ENCODE measurements at regions not wholly inside any gene's neighbourhood (a gene's known extent, or its start where the extent isn't known, plus 50 kb on each side); places are given as distances from the start of the nearest gene placed in this dataset.
"Not testable (repeated sequence)": the region's sequence is repeated elsewhere in the genome, so short reads cannot be mapped to it uniquely, and the experiment has no call there.

DNA sequence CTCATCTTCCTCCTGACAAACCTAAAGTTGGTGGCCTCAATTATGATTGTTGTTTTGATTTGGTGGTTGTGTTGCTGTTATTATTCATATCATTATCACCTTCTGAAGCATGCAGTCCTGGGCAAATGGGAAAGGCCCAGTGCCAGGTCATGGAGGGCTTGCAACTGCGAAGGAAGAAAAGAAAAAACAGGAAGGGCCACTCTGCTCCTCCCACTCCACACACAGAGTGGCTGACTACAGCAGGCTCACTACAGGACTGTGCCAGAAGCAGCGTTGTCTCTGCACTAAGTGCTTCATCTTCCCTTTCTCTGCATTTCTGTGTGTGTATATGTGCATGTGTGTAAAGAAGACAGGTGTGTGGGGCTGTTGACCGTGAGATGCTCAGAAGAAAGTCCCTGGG, 231.9 kb downstream of the ANKRD30B start:
- Histone ChIP-seq H3K36me3 (ENCODE audit: insufficient read depth, low read length) (no peaks in the 10 kb centered on the region), H3K9me2 (replicated peaks; ENCODE audit: low read depth, low read length) (no peaks in the 10 kb centered on the region), H2AFZ (ENCODE audit: low read length) (no peak overlapping the region), H3K27me3 (ENCODE audit: insufficient read depth, low read length, poor library complexity, severe bottlenecking) (no peaks in the 10 kb centered on the region), H3K4me3 (ENCODE audit: low read length, poor library complexity, severe bottlenecking) (no peak overlapping the region), H3K9me3 (ENCODE audit: insufficient read depth, low read depth, low read length) (peaks cover 3% of the 10 kb centered on the region; the same call in 1 of the 2 replicates), H3K4me1 (ENCODE audit: insufficient read depth, low read length, poor library complexity, severe bottlenecking) (no peaks in the 10 kb centered on the region), H4K20me1 (ENCODE audit: insufficient read depth, low read length, poor library complexity, severe bottlenecking) (no peaks in the 10 kb centered on the region), H3K4me2 (ENCODE audit: low read depth, low read length, poor library complexity, severe bottlenecking) (no peak overlapping the region), H3K9ac (ENCODE audit: low read depth, low read length, poor library complexity, severe bottlenecking) (no peak overlapping the region), H3K79me2 (ENCODE audit: insufficient read depth, low read length) (no peaks in the 10 kb centered on the region), H3F3A (ENCODE audit: low read depth) (no peaks in the 10 kb centered on the region)
- no peak for TF ChIP-seq EZH2phosphoT487 (IDR thresholded peaks at IDR 0.05; ENCODE audit: borderline replicate concordance)
- TF ChIP-seq, protein P1, sequence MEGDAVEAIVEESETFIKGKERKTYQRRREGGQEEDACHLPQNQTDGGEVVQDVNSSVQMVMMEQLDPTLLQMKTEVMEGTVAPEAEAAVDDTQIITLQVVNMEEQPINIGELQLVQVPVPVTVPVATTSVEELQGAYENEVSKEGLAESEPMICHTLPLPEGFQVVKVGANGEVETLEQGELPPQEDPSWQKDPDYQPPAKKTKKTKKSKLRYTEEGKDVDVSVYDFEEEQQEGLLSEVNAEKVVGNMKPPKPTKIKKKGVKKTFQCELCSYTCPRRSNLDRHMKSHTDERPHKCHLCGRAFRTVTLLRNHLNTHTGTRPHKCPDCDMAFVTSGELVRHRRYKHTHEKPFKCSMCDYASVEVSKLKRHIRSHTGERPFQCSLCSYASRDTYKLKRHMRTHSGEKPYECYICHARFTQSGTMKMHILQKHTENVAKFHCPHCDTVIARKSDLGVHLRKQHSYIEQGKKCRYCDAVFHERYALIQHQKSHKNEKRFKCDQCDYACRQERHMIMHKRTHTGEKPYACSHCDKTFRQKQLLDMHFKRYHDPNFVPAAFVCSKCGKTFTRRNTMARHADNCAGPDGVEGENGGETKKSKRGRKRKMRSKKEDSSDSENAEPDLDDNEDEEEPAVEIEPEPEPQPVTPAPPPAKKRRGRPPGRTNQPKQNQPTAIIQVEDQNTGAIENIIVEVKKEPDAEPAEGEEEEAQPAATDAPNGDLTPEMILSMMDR (conservative IDR thresholded peaks at IDR 0.05; ENCODE audit: low read length) = no peak

- not testable (repeated sequence) for H2AFZ ChIP-seq (ENCODE audit: low read length); H3K4me1 ChIP-seq (ENCODE audit: insufficient read depth, low read length, poor library complexity, severe bottlenecking); H3K4me2 ChIP-seq (ENCODE audit: low read depth, low read length, poor library complexity, severe bottlenecking); H3K9me2 ChIP-seq (replicated peaks; ENCODE audit: low read depth, low read length); H3K36me3 ChIP-seq (ENCODE audit: insufficient read depth, low read length); H3F3A ChIP-seq (ENCODE audit: low read depth); H3K79me2 ChIP-seq (ENCODE audit: insufficient read depth, low read length); H3K9ac ChIP-seq (ENCODE audit: low read depth, low read length, poor library complexity, severe bottlenecking); H3K4me3 ChIP-seq (ENCODE audit: low read length, poor library complexity, severe bottlenecking); H3K9me3 ChIP-seq (ENCODE audit: insufficient read depth, low read depth, low read length); H3K27me3 ChIP-seq (ENCODE audit: insufficient read depth, low read length, poor library complexity, severe bottlenecking); H4K20me1 ChIP-seq (ENCODE audit: insufficient read depth, low read length, poor library complexity, severe bottlenecking)
Measured at GRCh38 chr18:14984531-14984930, 236.6 kb downstream of the ANKRD30B start.

GRCh38 chr18:14985291-14986013, 237.5 kb downstream of the ANKRD30B start:
- not testable (repeated sequence) for H3F3A ChIP-seq (ENCODE audit: low read depth); H3K4me3 ChIP-seq (ENCODE audit: low read length, poor library complexity, severe bottlenecking)

DNA sequence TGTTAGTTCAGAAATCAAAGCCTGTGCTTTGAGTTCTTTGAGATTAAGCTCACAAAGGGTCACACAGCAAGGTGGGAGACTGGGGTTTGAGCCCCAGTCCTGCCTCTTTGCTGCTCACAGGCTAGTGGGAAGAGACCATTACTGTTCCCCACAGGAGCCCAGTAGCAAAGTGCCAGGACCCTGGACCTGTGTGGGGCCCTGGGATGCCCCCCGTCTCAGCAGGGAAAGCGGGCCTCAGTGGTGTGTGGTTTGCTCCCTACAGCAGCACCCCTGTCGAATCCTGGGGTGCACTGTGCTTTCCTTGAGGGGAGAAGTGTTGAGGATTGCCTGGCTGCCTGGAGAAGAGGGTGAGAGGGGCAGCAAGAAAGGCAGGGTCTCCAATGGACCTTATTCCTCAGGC, 239.4 kb downstream of the ANKRD30B start:
- not testable (repeated sequence) for H3F3A ChIP-seq (ENCODE audit: low read depth); H3K79me2 ChIP-seq (ENCODE audit: insufficient read depth, low read length); H3K4me1 ChIP-seq (ENCODE audit: insufficient read depth, low read length, poor library complexity, severe bottlenecking); H2AFZ ChIP-seq (ENCODE audit: low read length); H3K36me3 ChIP-seq (ENCODE audit: insufficient read depth, low read length); H4K20me1 ChIP-seq (ENCODE audit: insufficient read depth, low read length, poor library complexity, severe bottlenecking); H3K9ac ChIP-seq (ENCODE audit: low read depth, low read length, poor library complexity, severe bottlenecking); H3K9me3 ChIP-seq (ENCODE audit: insufficient read depth, low read depth, low read length); H3K4me2 ChIP-seq (ENCODE audit: low read depth, low read length, poor library complexity, severe bottlenecking); H3K27me3 ChIP-seq (ENCODE audit: insufficient read depth, low read length, poor library complexity, severe bottlenecking); H3K4me3 ChIP-seq (ENCODE audit: low read length, poor library complexity, severe bottlenecking); H3K9me2 ChIP-seq (replicated peaks; ENCODE audit: low read depth, low read length)

More at GRCh38 chr18:14985291-14986013, 237.5 kb downstream of the ANKRD30B start:
- not testable (repeated sequence) for H3K9me2 ChIP-seq (replicated peaks; ENCODE audit: low read depth, low read length); H3K36me3 ChIP-seq (ENCODE audit: insufficient read depth, low read length); H3K4me2 ChIP-seq (ENCODE audit: low read depth, low read length, poor library complexity, severe bottlenecking); H3K9me3 ChIP-seq (ENCODE audit: insufficient read depth, low read depth, low read length); H4K20me1 ChIP-seq (ENCODE audit: insufficient read depth, low read length, poor library complexity, severe bottlenecking); H3K9ac ChIP-seq (ENCODE audit: low read depth, low read length, poor library complexity, severe bottlenecking); H2AFZ ChIP-seq (ENCODE audit: low read length); H3K79me2 ChIP-seq (ENCODE audit: insufficient read depth, low read length); H3K27me3 ChIP-seq (ENCODE audit: insufficient read depth, low read length, poor library complexity, severe bottlenecking); H3K4me1 ChIP-seq (ENCODE audit: insufficient read depth, low read length, poor library complexity, severe bottlenecking)

GRCh38 chr18:14987960-14988710, 240.2 kb downstream of the ANKRD30B start:
- not testable (repeated sequence) for H3F3A ChIP-seq (ENCODE audit: low read depth); H3K27me3 ChIP-seq (ENCODE audit: insufficient read depth, low read length, poor library complexity, severe bottlenecking); H3K4me2 ChIP-seq (ENCODE audit: low read depth, low read length, poor library complexity, severe bottlenecking); H4K20me1 ChIP-seq (ENCODE audit: insufficient read depth, low read length, poor library complexity, severe bottlenecking); H3K36me3 ChIP-seq (ENCODE audit: insufficient read depth, low read length); H3K9me2 ChIP-seq (replicated peaks; ENCODE audit: low read depth, low read length); H2AFZ ChIP-seq (ENCODE audit: low read length); H3K9me3 ChIP-seq (ENCODE audit: insufficient read depth, low read depth, low read length); H3K4me1 ChIP-seq (ENCODE audit: insufficient read depth, low read length, poor library complexity, severe bottlenecking); H3K4me3 ChIP-seq (ENCODE audit: low read length, poor library complexity, severe bottlenecking); H3K79me2 ChIP-seq (ENCODE audit: insufficient read depth, low read length); H3K9ac ChIP-seq (ENCODE audit: low read depth, low read length, poor library complexity, severe bottlenecking)

DNA sequence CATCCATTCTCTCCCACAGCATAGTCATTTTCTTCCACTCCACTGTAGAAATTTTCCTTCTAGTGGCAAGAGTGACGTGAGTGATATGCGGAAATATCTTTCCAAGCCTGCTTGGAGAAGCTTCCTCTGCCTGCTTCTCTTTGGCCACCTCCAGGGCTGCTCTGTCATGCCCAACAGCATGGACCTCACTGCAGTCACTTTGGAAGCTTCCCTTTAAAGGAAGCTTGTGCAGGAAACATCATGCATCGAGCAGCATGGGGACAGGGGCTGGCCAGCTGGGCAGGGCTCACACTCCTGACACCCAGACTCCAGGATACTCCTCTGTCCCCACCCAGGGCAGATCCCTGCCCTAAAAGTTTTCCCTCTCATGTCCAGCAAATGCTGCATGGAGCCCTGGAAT, 241.6 kb downstream of the ANKRD30B start:
- not testable (repeated sequence) for H3K4me3 ChIP-seq (ENCODE audit: low read length, poor library complexity, severe bottlenecking); H2AFZ ChIP-seq (ENCODE audit: low read length); H3K27me3 ChIP-seq (ENCODE audit: insufficient read depth, low read length, poor library complexity, severe bottlenecking); H3K9ac ChIP-seq (ENCODE audit: low read depth, low read length, poor library complexity, severe bottlenecking); H3K79me2 ChIP-seq (ENCODE audit: insufficient read depth, low read length); H4K20me1 ChIP-seq (ENCODE audit: insufficient read depth, low read length, poor library complexity, severe bottlenecking); H3K36me3 ChIP-seq (ENCODE audit: insufficient read depth, low read length); H3K9me2 ChIP-seq (replicated peaks; ENCODE audit: low read depth, low read length); H3K4me2 ChIP-seq (ENCODE audit: low read depth, low read length, poor library complexity, severe bottlenecking); H3K4me1 ChIP-seq (ENCODE audit: insufficient read depth, low read length, poor library complexity, severe bottlenecking); H3F3A ChIP-seq (ENCODE audit: low read depth); H3K9me3 ChIP-seq (ENCODE audit: insufficient read depth, low read depth, low read length)

Data from Loucy (cell line).